GM12892 (cell line): ENCODE measurements at regions not wholly inside any gene's neighbourhood (a gene's known extent, or its start where the extent isn't known, plus 50 kb on each side); places are given as distances from the start of the nearest gene placed in this dataset.

ENCODE experiments used
- POLR2A ChIP-seq: IDR thresholded peaks from 2 replicates; pipeline ENCODE4 v1.6.1; 2011; ENCODE audit warnings: low read depth, low read length, control low read depth
- POLR2AphosphoS5 ChIP-seq: IDR thresholded peaks from 2 replicates; pipeline ENCODE4 v1.6.1; 2011; ENCODE audit warnings: low read depth, low read length, control low read depth

DNA sequence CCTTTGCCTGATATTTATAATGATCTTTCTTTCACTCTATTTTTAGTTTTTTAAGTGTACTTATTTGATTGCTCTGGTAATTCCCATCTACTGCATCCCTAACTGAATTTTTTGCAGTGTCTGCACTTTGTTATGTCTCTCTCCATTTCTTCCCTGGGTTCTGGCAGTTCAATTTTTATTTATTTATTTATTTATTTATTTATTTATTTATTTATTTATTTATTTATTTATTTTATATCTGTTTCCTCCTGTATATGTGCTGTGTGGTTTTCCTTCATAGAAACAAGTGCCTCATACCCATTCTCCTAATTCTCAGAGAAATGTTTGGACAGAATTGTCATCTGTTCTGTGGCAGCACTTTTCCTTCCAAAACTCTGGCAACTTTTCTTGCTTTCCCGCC lies 2370.8 kb upstream of the WWC1 start:
- TF ChIP-seq POLR2A, result no peak
- TF ChIP-seq POLR2AphosphoS5, result no peak
